HepG2 (cell line): ENCODE measurements at regions not wholly inside any gene's neighbourhood (a gene's known extent, or its start where the extent isn't known, plus 50 kb on each side); places are given as distances from the start of the nearest gene placed in this dataset.

Experiments
- CREB1 ChIP-seq, 2 experiments: fragments of 450-650 bp in 1 of 2; IDR thresholded peaks; 2 replicates each; pipeline ENCODE4 v1.6.1; 2016 to 2017; ENCODE audit warnings: control low read depth in 1 of 2, mild to moderate bottlenecking in 1 of 2, missing compliant biosample characterization in 1 of 2, missing genetic modification characterization in 1 of 2
- CTCF ChIP-seq: sonication (generic); formaldehyde crosslinking; IDR thresholded peaks from 2 replicates; pipeline ENCODE4 v1.5.0; 2020; ENCODE audit warnings: mild to moderate bottlenecking, missing genetic modification reagents, moderate library complexity
- NFIC ChIP-seq: IDR thresholded peaks from 2 replicates; pipeline ENCODE4 v1.6.1; 2012; ENCODE audit warnings: mild to moderate bottlenecking, low read length, inconsistent platforms
- PCBP1 ChIP-seq: fragments of 200-400 bp; formaldehyde crosslinking; IDR thresholded peaks from 2 replicates; pipeline ENCODE4 v1.6.1; 2017; ENCODE audit warnings: mild to moderate bottlenecking, low read depth, low read length, borderline replicate concordance
- POLR2A ChIP-seq, 2 experiments: IDR thresholded peaks; 2 replicates each; pipeline ENCODE4 v1.6.1; 2011; ENCODE audit warnings: low read depth in 2 of 2, low read length in 2 of 2, mild to moderate bottlenecking in 1 of 2, moderate library complexity in 1 of 2; ENCODE audit not compliant: insufficient read depth in 1 of 2
- RBM39 ChIP-seq: fragments of 200-400 bp; formaldehyde crosslinking; IDR thresholded peaks from one replicate; pipeline ENCODE4 v1.6.1; 2018; ENCODE audit warnings: antibody characterized with exemption, mild to moderate bottlenecking, low read depth, low read length; ENCODE audit not compliant: poor library complexity, severe bottlenecking
- SNRNP70 ChIP-seq: fragments of 200-400 bp; formaldehyde crosslinking; IDR thresholded peaks from 2 replicates; pipeline ENCODE4 v1.6.1; 2017; ENCODE audit warnings: mild to moderate bottlenecking, low read depth, low read length, moderate library complexity
- TF ChIP-seq, protein P1 (sequence below): IDR thresholded peaks from 2 replicates; pipeline ENCODE4 v1.6.1; 2016; ENCODE audit warnings: missing biosample characterization, missing genetic modification reagents, low read depth

DNA sequence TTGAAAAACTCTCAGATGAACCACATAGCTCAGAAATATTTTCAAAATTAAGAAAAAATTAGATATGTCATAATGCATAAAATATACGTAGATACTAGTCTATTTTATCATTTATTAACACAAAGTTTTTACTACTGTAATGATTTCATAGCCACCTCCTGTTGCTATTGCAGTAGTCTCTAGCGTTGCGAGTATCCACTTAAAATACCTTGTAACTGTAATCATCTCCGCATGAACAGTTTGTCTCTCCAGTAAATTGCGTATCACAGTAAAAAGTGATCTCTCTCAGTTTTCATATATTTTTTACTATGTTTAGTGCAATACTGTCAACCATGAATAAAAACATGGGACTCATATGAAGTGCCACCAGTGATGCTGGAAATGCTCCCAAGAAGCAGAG, 417.9 kb upstream of the ZNF462 start:
- TF ChIP-seq NFIC (no peak), CREB1 (IDR thresholded peaks at IDR 0.05) (no peak), CREB1 (CRISPR knock-in tag; IDR thresholded peaks at IDR 0.05) (no peak), POLR2A (IDR thresholded peaks at IDR 0.05; ENCODE audit: insufficient read depth in 1 of 2, low read depth in 2 of 2, low read length in 2 of 2) (no peak), PCBP1 (no peak), CTCF (CRISPR knock-in tag) (no peak), RBM39 (no peak), SNRNP70 (no peak)
- TF ChIP-seq, protein P1, sequence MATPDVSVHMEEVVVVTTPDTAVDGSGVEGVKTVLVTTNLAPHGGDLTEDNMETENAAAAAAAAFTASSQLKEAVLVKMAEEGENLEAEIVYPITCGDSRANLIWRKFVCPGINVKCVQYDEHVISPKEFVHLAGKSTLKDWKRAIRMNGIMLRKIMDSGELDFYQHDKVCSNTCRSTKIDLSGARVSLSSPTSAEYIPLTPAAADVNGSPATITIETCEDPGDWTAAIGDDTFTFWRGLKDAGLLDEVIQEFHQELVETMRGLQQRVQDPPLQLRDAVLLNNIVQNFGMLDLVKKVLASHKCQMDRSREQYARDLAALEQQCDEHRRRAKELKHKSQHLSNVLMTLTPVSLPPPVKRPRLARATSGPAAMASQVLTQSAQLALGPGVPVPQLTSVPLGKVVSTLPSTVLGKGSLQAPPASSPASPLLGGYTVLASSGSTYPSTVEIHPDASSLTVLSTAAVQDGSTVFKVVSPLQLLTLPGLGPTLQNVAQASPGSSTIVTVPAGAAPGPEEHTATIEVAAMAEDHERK (CRISPR knock-in tag), result no peak
